SU-DHL-6 (cell line): ENCODE measurements at regions not wholly inside any gene's neighbourhood (a gene's known extent, or its start where the extent isn't known, plus 50 kb on each side); places are given as distances from the start of the nearest gene placed in this dataset.

Source experiments
- CTCF ChIP-seq: fragments of 200-600 bp; sonication (generic); IDR thresholded peaks from one replicate; pipeline ENCODE4 v1.5.1; 2017; ENCODE audit warnings: antibody characterized with exemption, mild to moderate bottlenecking, low read length, moderate library complexity; ENCODE audit not compliant: insufficient read depth, poor library complexity, severe bottlenecking
- EZH2phosphoT487 ChIP-seq: fragments of 200-600 bp; sonication (generic), shearing (Covaris generic); conservative IDR thresholded peaks from 2 replicates; pipeline ENCODE4 v1.6.1; 2018; ENCODE audit warnings: mild to moderate bottlenecking, antibody characterized with exemption, low read length, moderate library complexity, mixed read lengths

- TF ChIP-seq CTCF (no peak), EZH2phosphoT487 (no peak)
These were observed 659.6 kb upstream of the INTU start for GRCh38 chr4:126973201-126973600.
